Endothelial cell of umbilical vein (primary cell): ENCODE measurements at regions not wholly inside any gene's neighbourhood (a gene's known extent, or its start where the extent isn't known, plus 50 kb on each side); places are given as distances from the start of the nearest gene placed in this dataset.

ENCODE experiments used
- BruUV-seq: library from RNA; stranded (reverse); fragments of 400-500 nt; replicated peaks from 2 replicates; lab custom pipeline; 2021; lab: Mats Ljungman, UMichigan
- CTCF ChIA-PET: fragments of 300-600, 350-600 bp; sonication (Branson Sonifier 250); formaldehyde crosslinking; loops from one replicate; lab custom pipeline; 2021; ENCODE audit warnings: antibody characterized with exemption, inconsistent platforms; lab: Charles Lee
- POLR2A ChIA-PET: fragments of 300-600, 350-600 bp; sonication (Branson Sonifier 250); formaldehyde crosslinking; loops from one replicate; lab custom pipeline; 2021; ENCODE audit warnings: antibody characterized with exemption, inconsistent platforms; lab: Charles Lee
- DNase-seq: peaks from one replicate; pipeline ENCODE4 v3.0.0-alpha.2; 2011; ENCODE audit warnings: low read depth, low spot score
- FAIRE-seq: peaks from 2 replicates; lab custom pipeline; 2011; peaks lifted over from hg19 to GRCh38; lab: Jason Lieb, UNC
- H2AFZ ChIP-seq: 2 replicates; pipeline ENCODE4 v1.6.0; 2012; ENCODE audit warnings: low read depth, low read length, control low read depth, inconsistent platforms
- H3K27ac ChIP-seq: 2 replicates; pipeline ENCODE4 v1.5.1; 2011; ENCODE audit warnings: low read depth, mild to moderate bottlenecking, control low read depth, low read length, moderate library complexity; ENCODE audit not compliant: insufficient read depth
- H3K27me3 ChIP-seq, 2 experiments: 2 replicates each; pipeline versions ENCODE4 v1.6.0 to v1.6.1; 2011; ENCODE audit warnings: low read length in 2 of 2, mixed read lengths in 1 of 2; ENCODE audit not compliant: control insufficient read depth in 2 of 2, insufficient read depth in 2 of 2
- H3K36me3 ChIP-seq, 2 experiments: 2 replicates in 1 of 2; 3 replicates in 1 of 2; pipeline ENCODE4 v1.5.1; 2011; ENCODE audit warnings: low read length in 2 of 2, mild to moderate bottlenecking in 1 of 2, moderate library complexity in 1 of 2; ENCODE audit not compliant: control insufficient read depth in 2 of 2, insufficient read depth in 2 of 2; ENCODE audit errors: extremely low read depth in 1 of 2
- H3K4me1 ChIP-seq: 3 replicates; pipeline ENCODE4 v1.5.1; 2011; ENCODE audit warnings: mild to moderate bottlenecking, low read length; ENCODE audit not compliant: control insufficient read depth, insufficient read depth; ENCODE audit errors: extremely low read depth
- H3K4me2 ChIP-seq: 2 replicates; pipeline ENCODE4 v1.6.1; 2011; ENCODE audit warnings: low read length, control low read depth, mixed read lengths; ENCODE audit not compliant: insufficient read depth
- H3K4me3 ChIP-seq, 3 experiments: fragments of 200-600 bp in 1 of 3; sonication (generic), shearing (Covaris generic) in 1 of 3; replicated peaks in 1 of 3; 2 replicates each; pipeline ENCODE4 v1.5.1; 2011 to 2016; ENCODE audit warnings: control low read depth in 3 of 3, low read length in 3 of 3, mild to moderate bottlenecking in 2 of 3, inconsistent platforms in 1 of 3, low read depth in 1 of 3, moderate library complexity in 1 of 3; ENCODE audit not compliant: insufficient read depth in 1 of 3
- H3K79me2 ChIP-seq: 2 replicates; pipeline ENCODE4 v1.6.0; 2012; ENCODE audit warnings: low read length, inconsistent platforms; ENCODE audit not compliant: control insufficient read depth, insufficient read depth
- H3K9ac ChIP-seq: replicated peaks from 2 replicates; pipeline ENCODE3; 2011; ENCODE audit warnings: low read length, control low read depth; ENCODE audit not compliant: insufficient read depth; ENCODE audit errors: extremely low read depth
- H3K9me1 ChIP-seq: replicated peaks from 3 replicates; pipeline ENCODE4 v1.6.0; 2011; ENCODE audit warnings: mild to moderate bottlenecking, low read length; ENCODE audit not compliant: control insufficient read depth, insufficient read depth; ENCODE audit errors: extremely low read depth
- H3K9me3 ChIP-seq: replicated peaks from 2 replicates; pipeline ENCODE4 v1.5.1; 2012; ENCODE audit warnings: low read length, inconsistent platforms; ENCODE audit not compliant: control insufficient read depth, insufficient read depth
- H4K20me1 ChIP-seq: replicated peaks from 2 replicates; pipeline ENCODE3; 2011; ENCODE audit warnings: mild to moderate bottlenecking, low read length; ENCODE audit not compliant: control insufficient read depth, insufficient read depth; ENCODE audit errors: extremely low read depth
- CTCF ChIP-seq, 2 donors: IDR thresholded peaks; 1 replicate in 1 of 2; 2 replicates in 1 of 2; pipeline ENCODE4 v1.5.1; 2011; ENCODE audit warnings: low read length in 2 of 2, mild to moderate bottlenecking in 2 of 2, moderate library complexity in 2 of 2, control low read depth in 1 of 2, inconsistent platforms in 1 of 2, low read depth in 1 of 2; ENCODE audit not compliant: insufficient read depth in 1 of 2; ENCODE audit errors: extremely low read depth in 1 of 2
- EZH2 ChIP-seq: IDR thresholded peaks from 2 replicates; pipeline ENCODE4 v1.6.1; 2012; ENCODE audit warnings: borderline replicate concordance, low read depth, mild to moderate bottlenecking, moderate library complexity, low read length, inconsistent platforms; ENCODE audit not compliant: severe bottlenecking
- FOS ChIP-seq: IDR thresholded peaks from 2 replicates; pipeline ENCODE4 v1.6.1; 2011; ENCODE audit warnings: mild to moderate bottlenecking, low read length, moderate library complexity, borderline replicate concordance; ENCODE audit not compliant: insufficient read depth
- GATA2 ChIP-seq: IDR thresholded peaks from 2 replicates; pipeline ENCODE4 v1.7.0; 2011; ENCODE audit warnings: low read depth, mild to moderate bottlenecking, moderate library complexity, mixed read lengths, low read length; ENCODE audit not compliant: insufficient read length, insufficient read depth
- JUN ChIP-seq: IDR thresholded peaks from 2 replicates; pipeline ENCODE4 v1.6.1; 2011; ENCODE audit warnings: borderline replicate concordance, low read depth; ENCODE audit not compliant: insufficient read length, insufficient read depth
- MYC ChIP-seq: IDR thresholded peaks from one replicate; pipeline ENCODE4 v1.6.1; 2011; ENCODE audit warnings: mild to moderate bottlenecking, low read depth, low read length
- POLR2A ChIP-seq: IDR thresholded peaks from 2 replicates; pipeline ENCODE4 v1.6.1; 2012; ENCODE audit warnings: low read depth, mild to moderate bottlenecking, control low read depth, low read length
- POLR2AphosphoS5 ChIP-seq: IDR thresholded peaks from 2 replicates; pipeline ENCODE4 v1.6.1; 2012; ENCODE audit warnings: low read depth, mild to moderate bottlenecking, control low read depth, low read length, moderate library complexity; ENCODE audit not compliant: insufficient read depth
- dilution Hi-C: fragments of 300-500 bp; cut with MboI; formaldehyde crosslinking; loops from one replicate; pipeline ENCODE4 v1.15.0; 2019; ENCODE audit warnings: low sequenced_read_pairs; ENCODE audit not compliant: extremely low pct_ligation_motif_present
- intact Hi-C: fragments of 100-400 bp; cut with micrococcal nuclease; formaldehyde crosslinking; loops from one replicate; pipeline ENCODE4 v1.10.0; 2022
- TF ChIP-seq, protein P1 (sequence below): IDR thresholded peaks from 2 replicates; pipeline ENCODE4 v1.6.1; 2011; ENCODE audit not compliant: insufficient read depth, insufficient read length

- ChIA-PET CTCF (no interaction called here), POLR2A (no interaction called here)
- H3K36me3 ChIP-seq: no peaks in the 10 kb centered on the region
- BruUV-seq: no TSS peak
- no peak overlapping the region for H3K9ac ChIP-seq
- DNase-seq (no peak), FAIRE-seq (no peak)
- H3K9me1 ChIP-seq: no peaks in the 10 kb centered on the region
- H4K20me1 ChIP-seq: no peaks in the 10 kb centered on the region
- H3K4me2 ChIP-seq: no peak overlapping the region
- H3K27me3 ChIP-seq: no peaks in the 10 kb centered on the region
- no peaks in the 10 kb centered on the region for H3K9me3 ChIP-seq
- dilution Hi-C loops: no loop called here
- TF ChIP-seq GATA2 (no peak), CTCF (IDR thresholded peaks at IDR 0.05; ENCODE audit: extremely low read depth in 1 of 2, insufficient read depth in 1 of 2, low read depth in 1 of 2, low read length in 2 of 2) (no peak), EZH2 (no peak), MYC (no peak), JUN (no peak), POLR2A (no peak), FOS (no peak), POLR2AphosphoS5 (no peak)
- TF ChIP-seq, protein P1, sequence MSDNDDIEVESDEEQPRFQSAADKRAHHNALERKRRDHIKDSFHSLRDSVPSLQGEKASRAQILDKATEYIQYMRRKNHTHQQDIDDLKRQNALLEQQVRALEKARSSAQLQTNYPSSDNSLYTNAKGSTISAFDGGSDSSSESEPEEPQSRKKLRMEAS: no peak
- H2AFZ ChIP-seq: no peak overlapping the region
- H3K79me2 ChIP-seq: no peaks in the 10 kb centered on the region
- H3K4me3 ChIP-seq: no peak overlapping the region
- no peak overlapping the region for H3K27ac ChIP-seq
- H3K4me1 ChIP-seq: no peaks in the 10 kb centered on the region
- intact Hi-C loops: no loop called here
These were observed 223.0 kb downstream of the EBLN2 start for GRCh38 chr3:73284472-73284871.
